SHP77 (cell line): ENCODE measurements at regions not wholly inside any gene's neighbourhood (a gene's known extent, or its start where the extent isn't known, plus 50 kb on each side); places are given as distances from the start of the nearest gene placed in this dataset.
A peak's percentile ranks its signal among the peaks of the same experiment; 100 is the strongest.
"Not testable (repeated sequence)": the region's sequence is repeated elsewhere in the genome, so short reads cannot be mapped to it uniquely, and the experiment has no call there.

Source experiments
- DNase-seq, 2 experiments: peaks; one replicate each; lab custom pipeline; 2025; lab: John Stamatoyannopoulos, UW

DNA sequence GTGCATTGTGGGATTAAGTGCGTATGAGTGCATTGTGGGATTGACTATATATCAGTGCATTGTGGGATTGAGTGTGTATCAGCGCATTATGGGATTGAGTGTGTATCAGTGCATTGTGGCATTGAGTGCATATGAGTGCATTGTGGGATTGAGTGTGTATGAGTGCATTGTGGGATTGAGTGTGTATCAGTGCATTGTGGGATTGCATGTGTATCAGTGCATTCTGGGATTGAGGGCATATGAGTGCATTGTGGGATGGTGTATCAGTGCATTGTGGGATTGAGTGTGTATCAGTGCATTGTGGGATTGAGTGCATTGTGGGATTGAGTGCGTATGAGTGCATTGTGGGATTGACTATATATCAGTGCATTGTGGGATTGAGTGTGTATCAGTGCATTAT, 106.4 kb downstream of the SHOX start:
- not testable (repeated sequence) for DNase-seq

DNA sequence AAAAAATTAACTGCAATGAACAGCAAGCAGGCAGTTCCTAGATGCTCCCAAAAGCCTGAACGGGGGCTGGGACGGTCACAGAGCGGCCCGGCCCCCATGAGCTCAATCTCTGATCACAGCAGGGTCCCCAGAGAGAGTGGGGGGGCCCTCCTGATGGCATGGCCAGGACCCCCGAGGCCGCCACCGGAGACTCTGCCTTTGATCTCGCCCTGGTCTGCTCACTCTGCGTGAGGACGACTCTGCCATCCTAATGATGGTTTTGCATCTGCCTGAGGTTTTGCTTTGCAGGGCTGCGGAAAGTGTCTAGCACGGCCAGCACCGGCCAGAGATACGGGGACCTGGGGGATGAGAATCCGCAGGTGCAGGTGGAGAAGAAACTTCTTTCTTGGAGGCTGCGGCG, 103.8 kb downstream of the SHOX start:
- no peak for DNase-seq

DNA sequence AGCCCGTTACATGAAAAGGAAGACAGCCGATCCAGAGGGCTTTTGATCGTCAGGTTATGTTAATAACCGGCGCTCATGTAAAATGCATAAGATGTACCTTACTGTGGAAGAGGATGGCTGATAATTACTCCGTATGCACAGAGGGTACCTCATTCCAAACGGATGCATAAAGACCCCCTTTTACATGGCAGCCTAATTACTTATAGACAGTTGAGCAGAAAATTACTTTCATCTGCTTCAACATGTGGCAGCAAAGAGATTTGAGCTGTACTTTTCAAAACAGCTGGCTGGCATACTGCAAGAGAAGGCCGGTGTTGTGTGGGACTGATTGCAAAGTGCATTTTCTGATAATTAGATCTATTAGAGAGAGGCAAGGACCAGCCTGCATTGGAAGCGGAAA, 103.4 kb downstream of the SHOX start:
- DNase-seq = no peak

DNA sequence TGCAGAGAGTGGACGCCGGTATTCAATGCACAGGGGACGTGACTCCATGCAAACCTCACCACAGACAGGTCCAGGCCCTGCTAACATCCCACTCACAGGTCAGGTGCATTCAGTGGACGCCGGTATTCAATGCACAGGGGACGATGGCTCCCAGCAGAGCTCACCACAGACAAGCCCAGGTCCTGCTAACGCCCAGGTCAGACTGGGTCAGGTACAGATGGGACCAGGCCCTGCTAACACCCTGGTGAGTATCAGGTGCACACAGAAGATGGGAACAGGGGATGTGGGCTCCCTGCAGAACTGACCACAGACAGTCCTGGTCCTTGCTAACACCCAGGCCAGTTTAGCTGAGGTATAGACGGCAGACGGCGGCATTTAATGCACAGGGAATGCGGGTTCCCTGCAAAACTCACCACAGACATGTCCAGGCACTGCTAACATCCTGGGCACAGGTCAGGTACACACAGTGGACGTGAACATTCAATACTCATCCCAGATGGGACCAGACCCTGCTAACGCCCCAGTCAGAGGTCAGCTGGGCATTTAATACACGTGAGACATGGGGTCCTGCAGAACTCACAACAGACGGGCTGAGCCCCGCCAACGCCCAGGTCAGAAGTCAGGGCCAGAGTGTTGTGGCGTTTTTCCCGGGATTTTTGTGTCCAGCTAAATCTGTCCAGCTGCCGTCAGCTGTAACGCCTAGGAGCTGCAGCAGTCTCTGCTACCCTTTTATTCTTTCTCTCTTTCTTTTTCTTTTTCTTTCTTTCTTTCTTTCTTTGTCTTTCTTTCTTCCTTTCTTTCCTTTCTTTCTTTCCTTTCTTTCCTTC, 99.2 kb downstream of the SHOX start:
- DNase-seq = no peak

DNA sequence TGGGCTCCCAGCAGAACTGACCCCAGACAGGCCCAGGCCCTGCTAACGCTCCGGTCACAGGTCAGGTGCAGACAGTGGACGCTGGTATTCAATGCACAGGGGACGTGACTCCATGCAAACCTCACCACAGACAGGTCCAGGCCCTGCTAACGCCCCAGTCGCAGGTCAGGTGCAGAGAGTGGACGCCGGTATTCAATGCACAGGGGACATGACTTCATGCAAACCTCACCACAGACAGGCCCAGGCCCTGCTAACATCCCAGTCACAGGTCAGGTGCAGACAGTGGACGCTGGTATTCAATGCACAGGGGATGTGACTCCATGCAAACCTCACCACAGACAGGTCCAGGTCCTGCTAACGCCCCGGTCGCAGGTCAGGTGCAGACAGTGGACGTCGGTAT, 98.5 kb downstream of the SHOX start:
- DNase-seq = not testable (repeated sequence)

DNA sequence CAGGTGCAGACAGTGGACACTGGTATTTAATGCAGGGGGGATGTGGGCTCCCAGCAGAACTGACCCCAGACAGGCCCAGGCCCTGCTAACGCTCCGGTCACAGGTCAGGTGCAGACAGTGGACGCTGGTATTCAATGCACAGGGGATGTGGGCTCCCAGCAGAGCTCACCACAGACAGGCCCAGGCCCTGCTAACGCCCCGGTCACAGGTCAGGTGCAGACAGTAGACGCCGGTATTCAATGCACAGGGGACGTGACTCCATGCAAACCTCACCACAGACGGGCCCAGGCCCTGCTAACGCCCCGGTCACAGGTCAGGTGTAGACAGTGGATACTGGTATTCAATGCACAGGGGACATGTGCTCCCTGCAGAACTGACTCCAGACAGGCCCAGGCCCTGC, 98.0 kb downstream of the SHOX start:
- DNase-seq = not testable (repeated sequence)

DNA sequence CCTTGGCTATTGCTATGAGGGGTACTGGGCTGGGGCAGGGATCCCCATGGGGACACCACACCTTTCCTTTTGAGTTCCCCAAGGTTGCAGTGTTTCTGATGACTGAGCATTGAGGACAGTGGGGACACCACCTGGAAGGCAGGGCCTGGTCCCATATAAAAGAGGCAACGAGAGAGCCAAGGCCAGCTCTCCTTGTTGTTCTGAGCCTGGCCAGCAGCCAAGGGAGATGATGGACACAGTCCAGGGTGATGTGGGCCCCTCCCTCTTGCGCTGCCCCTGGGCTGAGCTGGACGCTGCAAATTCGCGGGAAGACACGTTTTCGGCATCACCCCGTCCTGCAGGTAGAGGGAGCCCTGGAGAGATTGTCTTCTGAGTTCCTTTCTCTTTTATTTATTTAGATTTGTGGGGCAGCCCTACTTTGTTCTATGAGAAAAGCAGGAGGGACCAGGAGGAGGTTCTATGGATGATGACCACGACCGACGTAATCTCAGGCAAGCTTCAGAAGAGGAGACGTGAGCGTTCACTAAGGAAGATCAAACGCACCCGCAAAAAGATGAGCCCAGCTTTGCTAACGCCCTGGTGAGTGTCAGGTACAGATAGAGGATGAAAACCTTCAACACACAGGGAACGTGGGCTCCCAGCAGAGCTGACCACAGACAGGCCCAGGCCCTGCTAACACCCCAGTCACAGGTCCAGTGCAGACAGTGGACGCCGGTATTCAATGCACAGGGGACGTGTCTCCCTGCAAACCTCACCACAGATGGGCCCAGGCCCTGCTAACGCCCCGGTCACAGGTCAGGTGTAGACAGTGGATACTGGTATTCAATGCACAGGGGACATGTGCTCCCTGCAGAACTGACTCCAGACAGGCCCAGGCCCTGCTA, 97.4 kb downstream of the SHOX start:
- DNase-seq = no peak

DNA sequence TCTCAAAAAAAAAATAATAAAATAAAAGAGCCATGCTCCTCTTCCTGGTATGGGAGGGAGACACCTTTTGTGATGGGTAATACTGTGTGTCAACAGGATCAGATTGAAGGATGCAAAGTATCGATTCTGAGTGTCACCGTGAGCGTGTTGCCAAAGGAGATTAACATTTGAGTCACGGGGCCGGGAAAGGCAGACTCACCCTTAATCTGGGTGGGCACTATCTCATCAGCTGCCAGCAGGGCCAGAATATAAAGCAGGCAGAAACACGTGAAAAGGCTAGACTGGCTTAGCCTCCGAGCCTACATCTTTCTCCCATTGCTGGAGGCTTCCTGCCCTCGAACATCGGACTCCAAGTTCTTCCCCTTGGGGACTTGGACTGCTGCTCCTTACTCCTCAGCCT, 95.4 kb downstream of the SHOX start:
- no peak for DNase-seq

DNA sequence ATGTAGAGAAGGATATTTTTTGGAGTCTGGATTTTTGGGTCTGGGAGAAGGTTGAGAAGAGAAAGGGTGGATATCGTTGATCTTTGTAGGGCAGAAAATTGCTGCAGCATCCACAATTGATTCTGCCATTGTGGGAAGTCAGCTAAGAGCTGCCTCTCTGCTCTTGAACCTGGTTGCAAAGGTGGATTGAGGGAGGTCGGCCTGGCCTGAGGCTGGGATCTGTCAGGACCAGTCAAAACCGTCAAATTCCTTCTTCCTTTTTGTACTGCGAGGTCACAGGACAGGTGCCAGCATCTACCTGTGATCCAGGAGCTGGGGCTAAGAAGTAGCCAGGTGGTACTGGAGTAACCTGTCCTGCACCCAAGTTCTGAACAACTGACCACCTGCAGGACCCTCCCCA, 93.7 kb downstream of the SHOX start:
- no peak for DNase-seq

DNA sequence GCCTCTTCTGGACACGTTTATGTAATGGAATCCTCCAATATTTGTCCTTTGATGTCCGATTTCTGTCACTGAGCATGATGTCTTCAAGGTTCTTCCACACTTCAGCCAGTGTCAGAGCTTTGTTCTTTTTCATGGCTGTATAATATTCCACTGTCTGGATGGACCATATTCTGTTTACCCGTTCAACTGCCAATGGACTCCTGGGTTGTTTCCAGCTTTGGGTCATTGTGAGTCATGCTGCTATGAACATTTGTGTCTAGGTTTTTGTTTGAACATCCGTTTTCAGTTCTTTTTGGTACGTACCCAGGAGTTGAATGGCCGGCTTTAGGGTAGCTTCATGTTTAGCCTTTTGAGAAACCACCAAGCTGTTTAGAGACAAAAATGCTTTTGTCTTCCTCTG, 93.2 kb downstream of the SHOX start:
- no peak for DNase-seq

DNA sequence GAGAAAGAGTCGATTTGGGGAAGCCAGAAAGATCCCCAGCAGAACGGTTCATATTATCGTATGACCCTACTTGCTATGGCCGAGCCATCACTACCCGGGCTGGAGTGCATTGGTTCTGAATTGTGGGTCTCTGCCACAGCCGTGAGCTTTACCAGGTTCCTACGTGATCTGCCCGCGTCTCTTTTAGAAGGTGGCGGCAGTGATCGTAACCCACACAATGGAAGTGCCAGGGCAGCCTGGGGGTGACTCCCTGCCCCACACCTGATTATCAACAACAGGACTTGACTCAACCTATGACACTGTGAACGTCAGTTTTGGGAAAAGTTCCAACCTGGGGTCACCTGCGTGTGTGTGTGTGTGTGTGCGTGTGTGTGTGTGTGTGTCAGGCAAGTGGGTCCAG, 90.8 kb downstream of the SHOX start:
- no peak for DNase-seq

DNA sequence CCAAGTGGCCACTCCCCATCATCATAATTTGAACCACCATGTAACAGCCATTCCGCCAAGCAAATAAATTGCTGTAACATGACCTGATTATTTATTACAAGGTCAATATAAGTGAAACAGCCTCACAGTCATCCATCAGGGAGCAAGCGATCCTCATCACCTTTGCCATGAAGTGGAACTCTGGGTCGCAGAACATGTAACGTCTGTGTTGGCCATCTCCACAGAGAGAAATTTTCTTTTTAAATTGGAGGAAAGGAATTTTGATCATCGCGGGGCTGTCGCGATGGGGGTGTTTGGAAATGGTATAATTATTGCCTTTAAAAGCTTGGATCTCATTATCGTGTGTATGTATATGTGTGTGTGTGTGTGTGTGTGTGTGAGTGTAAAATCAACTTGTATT, 90.2 kb downstream of the SHOX start:
- peak in 1 of 2 experiments; percentile 5 for DNase-seq

DNA sequence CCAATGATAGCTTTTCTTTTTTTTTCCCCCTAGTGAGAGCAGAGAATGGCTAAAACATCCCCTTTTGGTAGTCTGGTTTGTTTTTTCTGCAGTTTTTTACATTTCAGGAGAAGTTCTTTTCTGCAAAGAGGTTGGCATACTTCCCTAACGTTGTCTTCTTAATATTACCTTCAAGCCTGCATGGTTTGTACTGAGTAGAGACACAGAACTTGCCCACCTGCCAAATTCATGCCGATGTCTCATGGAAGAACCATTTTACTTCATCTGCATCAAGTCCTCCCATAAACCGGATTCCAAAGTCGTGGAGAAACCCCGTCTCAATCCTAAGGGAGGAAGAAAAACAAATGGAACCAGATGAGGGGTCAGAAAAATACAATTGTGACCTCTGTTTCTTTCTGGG, 89.7 kb downstream of the SHOX start:
- no peak for DNase-seq

DNA sequence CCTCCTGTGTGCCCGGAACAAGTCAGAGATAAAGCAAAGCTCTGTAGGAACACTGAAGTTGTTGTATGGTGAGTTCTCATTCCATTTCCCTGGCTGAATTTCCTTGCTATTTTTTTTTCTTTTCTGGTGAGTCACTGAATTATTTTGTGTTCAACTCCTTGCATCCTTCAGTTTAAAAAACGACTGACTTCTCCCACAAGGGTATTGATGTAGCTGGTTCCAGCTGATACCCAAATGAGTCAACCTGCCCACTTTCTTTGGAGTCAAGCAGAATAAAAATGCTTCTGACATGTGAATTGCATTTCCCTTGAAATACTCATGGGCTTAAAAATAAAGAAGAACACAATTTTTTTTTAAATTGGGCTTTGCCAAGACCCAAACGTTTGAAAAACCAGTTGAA, 85.5 kb downstream of the SHOX start:
- DNase-seq = no peak

DNA sequence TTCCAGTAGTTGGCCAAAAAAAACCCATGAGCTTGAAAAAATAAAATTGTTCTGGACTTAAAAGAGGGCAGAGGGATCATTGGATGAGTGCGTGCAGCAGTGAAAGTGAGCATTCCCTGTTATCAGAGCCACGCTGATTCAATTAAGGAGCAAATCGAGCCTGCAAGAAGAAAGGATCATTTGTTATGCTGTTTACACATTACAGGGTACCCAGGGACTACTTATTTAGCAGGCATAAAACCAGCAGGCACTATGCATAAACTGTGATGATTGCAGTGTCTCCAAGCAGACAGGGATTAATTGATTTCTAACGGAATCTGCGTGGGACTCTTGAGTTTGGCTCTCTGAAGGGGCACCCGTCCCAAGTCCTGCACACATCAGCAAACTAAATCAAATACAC, 83.5 kb downstream of the SHOX start:
- no peak for DNase-seq
